ENCODE measurements at regions not wholly inside any gene's neighbourhood (a gene's known extent, or its start where the extent isn't known, plus 50 kb on each side); places are given as distances from the start of the nearest gene placed in this dataset.

DNA sequence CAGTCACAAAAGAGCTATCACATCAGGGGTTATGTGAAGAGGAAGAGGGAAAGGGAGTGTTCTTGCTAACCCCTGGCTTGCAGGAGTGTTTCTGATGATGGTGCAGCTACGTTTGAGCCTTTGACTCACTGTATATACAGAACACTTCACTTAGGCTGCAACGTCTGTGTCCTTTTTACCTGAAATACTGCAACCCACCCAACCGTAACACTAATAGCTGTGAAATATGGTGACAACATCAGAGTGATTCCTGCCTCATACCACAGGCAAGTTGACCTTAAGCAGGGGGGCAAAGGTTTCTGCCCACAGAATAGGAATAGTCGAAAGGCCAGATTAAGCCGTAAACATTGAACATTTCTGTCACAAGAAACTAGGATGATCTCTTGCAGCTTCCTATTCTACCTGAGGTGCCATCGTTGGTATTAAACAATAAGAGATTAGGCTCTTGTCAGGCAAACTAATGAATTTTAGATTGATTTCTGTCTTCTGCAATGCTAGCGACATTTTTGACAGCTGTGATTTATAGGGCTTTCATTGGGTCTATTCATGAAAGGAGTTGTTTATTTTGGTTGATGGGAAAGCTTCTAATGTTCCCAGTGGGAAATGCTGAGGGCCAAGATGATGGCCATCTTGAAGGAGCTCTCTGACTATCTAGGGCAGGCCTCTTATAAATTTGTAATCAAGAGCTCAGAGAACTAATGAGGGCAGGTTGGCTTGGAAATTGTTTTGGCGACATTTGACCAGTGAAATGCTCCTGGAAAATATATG is 316.8 kb downstream of the PIK3C3 start:
- TF ChIP-seq EZH2 (IDR thresholded peaks at IDR 0.05) (no peak), POLR2AphosphoS5 (IDR thresholded peaks at IDR 0.05; ENCODE audit: borderline replicate concordance, low read depth, low read length) (no peak), FOXP2 (optimal IDR thresholded peaks at IDR 0.05; ENCODE audit: control extremely low read depth, extremely low read length, insufficient read depth) (no peak)

Data from SK-N-MC (cell line).